ENCODE measurements at regions not wholly inside any gene's neighbourhood (a gene's known extent, or its start where the extent isn't known, plus 50 kb on each side); places are given as distances from the start of the nearest gene placed in this dataset.

DNA sequence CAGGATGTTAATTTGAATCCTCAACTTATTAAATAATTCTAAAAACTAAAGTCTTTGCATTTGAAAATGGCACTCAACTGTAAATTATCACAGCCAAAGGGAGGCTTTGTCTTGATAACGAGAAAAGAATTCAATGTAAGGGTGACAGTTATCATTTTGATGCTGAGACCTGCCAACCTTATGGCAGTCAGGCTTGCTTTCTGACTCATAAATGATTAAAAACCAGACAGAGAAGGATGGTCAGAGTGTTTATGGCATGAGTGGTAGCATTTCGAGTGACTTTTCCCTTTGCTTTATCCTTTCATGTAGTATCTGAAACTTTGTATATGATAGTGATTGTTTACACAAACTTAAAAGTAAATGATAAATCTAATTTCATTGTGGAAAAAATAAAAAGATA lies 53.9 kb upstream of the EPC2 start:
- ATAC-seq: no peak
- BruUV-seq (replicated peaks): no TSS peak
- H3K4me3 ChIP-seq (ENCODE audit: low read depth in 2 of 2, low read length in 2 of 2): no peak overlapping the region
- H3K9me3 ChIP-seq (ENCODE audit: control insufficient read depth, insufficient read depth, low read depth, low read length): no peaks in the 10 kb centered on the region
- no peak for TF ChIP-seq POLR2AphosphoS5 (IDR thresholded peaks at IDR 0.05; ENCODE audit: low read depth, low read length)
- no peak for TF ChIP-seq TCF7L2 (IDR thresholded peaks at IDR 0.05; ENCODE audit: low read depth, low read length)
- TF ChIP-seq, protein P1, sequence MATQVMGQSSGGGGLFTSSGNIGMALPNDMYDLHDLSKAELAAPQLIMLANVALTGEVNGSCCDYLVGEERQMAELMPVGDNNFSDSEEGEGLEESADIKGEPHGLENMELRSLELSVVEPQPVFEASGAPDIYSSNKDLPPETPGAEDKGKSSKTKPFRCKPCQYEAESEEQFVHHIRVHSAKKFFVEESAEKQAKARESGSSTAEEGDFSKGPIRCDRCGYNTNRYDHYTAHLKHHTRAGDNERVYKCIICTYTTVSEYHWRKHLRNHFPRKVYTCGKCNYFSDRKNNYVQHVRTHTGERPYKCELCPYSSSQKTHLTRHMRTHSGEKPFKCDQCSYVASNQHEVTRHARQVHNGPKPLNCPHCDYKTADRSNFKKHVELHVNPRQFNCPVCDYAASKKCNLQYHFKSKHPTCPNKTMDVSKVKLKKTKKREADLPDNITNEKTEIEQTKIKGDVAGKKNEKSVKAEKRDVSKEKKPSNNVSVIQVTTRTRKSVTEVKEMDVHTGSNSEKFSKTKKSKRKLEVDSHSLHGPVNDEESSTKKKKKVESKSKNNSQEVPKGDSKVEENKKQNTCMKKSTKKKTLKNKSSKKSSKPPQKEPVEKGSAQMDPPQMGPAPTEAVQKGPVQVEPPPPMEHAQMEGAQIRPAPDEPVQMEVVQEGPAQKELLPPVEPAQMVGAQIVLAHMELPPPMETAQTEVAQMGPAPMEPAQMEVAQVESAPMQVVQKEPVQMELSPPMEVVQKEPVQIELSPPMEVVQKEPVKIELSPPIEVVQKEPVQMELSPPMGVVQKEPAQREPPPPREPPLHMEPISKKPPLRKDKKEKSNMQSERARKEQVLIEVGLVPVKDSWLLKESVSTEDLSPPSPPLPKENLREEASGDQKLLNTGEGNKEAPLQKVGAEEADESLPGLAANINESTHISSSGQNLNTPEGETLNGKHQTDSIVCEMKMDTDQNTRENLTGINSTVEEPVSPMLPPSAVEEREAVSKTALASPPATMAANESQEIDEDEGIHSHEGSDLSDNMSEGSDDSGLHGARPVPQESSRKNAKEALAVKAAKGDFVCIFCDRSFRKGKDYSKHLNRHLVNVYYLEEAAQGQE (IDR thresholded peaks at IDR 0.05; ENCODE audit: insufficient read depth in 1 of 2, low read depth in 2 of 2, low read length in 1 of 2): no peak
- no peak for TF ChIP-seq SIN3A (IDR thresholded peaks at IDR 0.05; ENCODE audit: borderline replicate concordance, insufficient read depth, low read depth, low read length)
- TF ChIP-seq, protein P2, sequence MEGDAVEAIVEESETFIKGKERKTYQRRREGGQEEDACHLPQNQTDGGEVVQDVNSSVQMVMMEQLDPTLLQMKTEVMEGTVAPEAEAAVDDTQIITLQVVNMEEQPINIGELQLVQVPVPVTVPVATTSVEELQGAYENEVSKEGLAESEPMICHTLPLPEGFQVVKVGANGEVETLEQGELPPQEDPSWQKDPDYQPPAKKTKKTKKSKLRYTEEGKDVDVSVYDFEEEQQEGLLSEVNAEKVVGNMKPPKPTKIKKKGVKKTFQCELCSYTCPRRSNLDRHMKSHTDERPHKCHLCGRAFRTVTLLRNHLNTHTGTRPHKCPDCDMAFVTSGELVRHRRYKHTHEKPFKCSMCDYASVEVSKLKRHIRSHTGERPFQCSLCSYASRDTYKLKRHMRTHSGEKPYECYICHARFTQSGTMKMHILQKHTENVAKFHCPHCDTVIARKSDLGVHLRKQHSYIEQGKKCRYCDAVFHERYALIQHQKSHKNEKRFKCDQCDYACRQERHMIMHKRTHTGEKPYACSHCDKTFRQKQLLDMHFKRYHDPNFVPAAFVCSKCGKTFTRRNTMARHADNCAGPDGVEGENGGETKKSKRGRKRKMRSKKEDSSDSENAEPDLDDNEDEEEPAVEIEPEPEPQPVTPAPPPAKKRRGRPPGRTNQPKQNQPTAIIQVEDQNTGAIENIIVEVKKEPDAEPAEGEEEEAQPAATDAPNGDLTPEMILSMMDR (IDR thresholded peaks at IDR 0.05): no peak
- no peak for DNase-seq (ENCODE audit: low read depth, low spot score)
- intact Hi-C loops (cut with micrococcal nuclease; ENCODE audit: unreplicated experiment): no loop called here
- no peaks in the 10 kb centered on the region for H3K4me1 ChIP-seq (ENCODE audit: control insufficient read depth, insufficient read depth, low read length)
- ChIA-PET CTCF (no interaction called here), POLR2A (no interaction called here)
- in situ Hi-C loops (cut with HindIII; ENCODE audit: low pct_unique_long_range_greater_than_20kb, low sequenced_read_pairs): no loop called here
- no peaks in the 10 kb centered on the region for H3K36me3 ChIP-seq (ENCODE audit: control insufficient read depth, insufficient read depth, low read length)
- no peaks in the 10 kb centered on the region for H3K27me3 ChIP-seq (ENCODE audit: control insufficient read depth, insufficient read depth, low read length)
- H3K27ac ChIP-seq (ENCODE audit: low read length): no peak overlapping the region

DNA sequence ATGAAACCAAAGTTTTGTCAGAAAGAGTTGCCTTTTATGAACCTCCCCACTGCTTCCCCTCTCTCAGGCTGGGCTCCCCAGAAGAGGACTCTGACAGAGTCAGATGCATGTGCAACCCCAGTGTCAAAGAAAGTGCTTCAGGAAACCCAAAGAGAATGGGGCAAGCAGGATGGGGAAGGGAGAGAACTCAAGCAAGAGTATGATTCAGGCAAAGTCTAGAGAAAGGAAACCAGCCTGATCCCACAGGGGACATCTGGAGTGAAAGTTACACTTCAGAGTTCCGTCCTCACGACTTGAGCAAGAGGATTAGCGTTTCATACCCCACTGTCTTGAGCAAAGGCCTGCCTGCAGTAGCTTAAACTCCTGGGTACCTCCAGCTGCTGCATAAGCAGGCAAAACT lies 51.8 kb upstream of the EPC2 start:
- H3K27me3 ChIP-seq (ENCODE audit: control insufficient read depth, insufficient read depth, low read length): no peaks in the 10 kb centered on the region
- CTCF ChIA-PET: no interaction called here
- POLR2A ChIA-PET: no interaction called here
- ATAC-seq: no peak
- H3K4me1 ChIP-seq (ENCODE audit: control insufficient read depth, insufficient read depth, low read length): no peaks in the 10 kb centered on the region
- TF ChIP-seq SIN3A (IDR thresholded peaks at IDR 0.05; ENCODE audit: borderline replicate concordance, insufficient read depth, low read depth, low read length) (no peak), POLR2AphosphoS5 (IDR thresholded peaks at IDR 0.05; ENCODE audit: low read depth, low read length) (no peak), TCF7L2 (IDR thresholded peaks at IDR 0.05; ENCODE audit: low read depth, low read length) (no peak)
- TF ChIP-seq, protein P1 (IDR thresholded peaks at IDR 0.05; ENCODE audit: insufficient read depth in 1 of 2, low read depth in 2 of 2, low read length in 1 of 2): no peak
- TF ChIP-seq, protein P2 (IDR thresholded peaks at IDR 0.05): no peak
- H3K36me3 ChIP-seq (ENCODE audit: control insufficient read depth, insufficient read depth, low read length): no peaks in the 10 kb centered on the region
- H3K27ac ChIP-seq (ENCODE audit: low read length): no peak overlapping the region
- intact Hi-C loops (cut with micrococcal nuclease; ENCODE audit: unreplicated experiment) (no loop called here), in situ Hi-C loops (cut with HindIII; ENCODE audit: low pct_unique_long_range_greater_than_20kb, low sequenced_read_pairs) (no loop called here)
- no peak for DNase-seq (ENCODE audit: low read depth, low spot score)
- no peak overlapping the region for H3K4me3 ChIP-seq (ENCODE audit: low read depth in 2 of 2, low read length in 2 of 2)
- no peaks in the 10 kb centered on the region for H3K9me3 ChIP-seq (ENCODE audit: control insufficient read depth, insufficient read depth, low read depth, low read length)
- no TSS peak for BruUV-seq (replicated peaks)

All from Panc1 (cell line).